ENCODE measurements at regions not wholly inside any gene's neighbourhood (a gene's known extent, or its start where the extent isn't known, plus 50 kb on each side); places are given as distances from the start of the nearest gene placed in this dataset.

GRCh38 chr10:10647331-10647730, 370.3 kb upstream of the CELF2 start:
- no peak for DNase-seq

GRCh38 chr10:10657139-10657760, 360.4 kb upstream of the CELF2 start:
- no peak for DNase-seq

GRCh38 chr10:10658172-10658785, 359.4 kb upstream of the CELF2 start:
- no peak for DNase-seq

GRCh38 chr10:10660054-10660453, 357.6 kb upstream of the CELF2 start:
- no peak for DNase-seq

- no peak for DNase-seq
Measured at GRCh38 chr10:10661176-10661575, 356.5 kb upstream of the CELF2 start.

- no peak for DNase-seq
Measured at GRCh38 chr10:10662716-10663408, 354.8 kb upstream of the CELF2 start.

GRCh38 chr10:10663622-10664021, 354.1 kb upstream of the CELF2 start:
- no peak for DNase-seq

GRCh38 chr10:10665750-10666149, 351.9 kb upstream of the CELF2 start:
- DNase-seq: no peak

- no peak for DNase-seq
Measured at GRCh38 chr10:10667466-10667865, 350.2 kb upstream of the CELF2 start.

- no peak for DNase-seq
Measured at GRCh38 chr10:10676972-10677371, 340.7 kb upstream of the CELF2 start.

GRCh38 chr10:10677479-10677878, 340.2 kb upstream of the CELF2 start:
- peak; percentile 66 for DNase-seq

GRCh38 chr10:10680496-10680895, 337.2 kb upstream of the CELF2 start:
- no peak for DNase-seq

- no peak for DNase-seq
Measured at GRCh38 chr10:10684972-10685371, 332.7 kb upstream of the CELF2 start.

- DNase-seq: no peak
Measured at GRCh38 chr10:10685566-10685965, 332.1 kb upstream of the CELF2 start.

GRCh38 chr10:10687751-10688150, 329.9 kb upstream of the CELF2 start:
- no peak for DNase-seq

GRCh38 chr10:10699427-10699826, 318.2 kb upstream of the CELF2 start:
- peak; percentile 43 for DNase-seq

- DNase-seq: no peak
Measured at GRCh38 chr10:10701084-10701611, 316.5 kb upstream of the CELF2 start.

GRCh38 chr10:10702211-10702610, 315.5 kb upstream of the CELF2 start:
- DNase-seq: no peak

GRCh38 chr10:10703382-10703781, 314.3 kb upstream of the CELF2 start:
- DNase-seq: no peak

GRCh38 chr10:10712155-10712704, 305.4 kb upstream of the CELF2 start:
- DNase-seq: no peak

- DNase-seq: no peak
Measured at GRCh38 chr10:10714327-10714726, 303.3 kb upstream of the CELF2 start.

- DNase-seq: no peak
Measured at GRCh38 chr10:10716972-10717371, 300.7 kb upstream of the CELF2 start.

GRCh38 chr10:10722422-10722821, 295.2 kb upstream of the CELF2 start:
- no peak for DNase-seq

GRCh38 chr10:10725196-10725595, 292.5 kb upstream of the CELF2 start:
- no peak for DNase-seq
